ENCODE measurements at regions not wholly inside any gene's neighbourhood (a gene's known extent, or its start where the extent isn't known, plus 50 kb on each side); places are given as distances from the start of the nearest gene placed in this dataset.

GRCh38 chr12:67582238-67582834, 66.2 kb upstream of the DYRK2 start:
- no peak for TF ChIP-seq POLR2AphosphoS5 (IDR thresholded peaks at IDR 0.05; ENCODE audit: low read depth, low read length)
- no peak for TF ChIP-seq RAD21 (IDR thresholded peaks at IDR 0.05; ENCODE audit: low read depth)
- TF ChIP-seq, protein P1, sequence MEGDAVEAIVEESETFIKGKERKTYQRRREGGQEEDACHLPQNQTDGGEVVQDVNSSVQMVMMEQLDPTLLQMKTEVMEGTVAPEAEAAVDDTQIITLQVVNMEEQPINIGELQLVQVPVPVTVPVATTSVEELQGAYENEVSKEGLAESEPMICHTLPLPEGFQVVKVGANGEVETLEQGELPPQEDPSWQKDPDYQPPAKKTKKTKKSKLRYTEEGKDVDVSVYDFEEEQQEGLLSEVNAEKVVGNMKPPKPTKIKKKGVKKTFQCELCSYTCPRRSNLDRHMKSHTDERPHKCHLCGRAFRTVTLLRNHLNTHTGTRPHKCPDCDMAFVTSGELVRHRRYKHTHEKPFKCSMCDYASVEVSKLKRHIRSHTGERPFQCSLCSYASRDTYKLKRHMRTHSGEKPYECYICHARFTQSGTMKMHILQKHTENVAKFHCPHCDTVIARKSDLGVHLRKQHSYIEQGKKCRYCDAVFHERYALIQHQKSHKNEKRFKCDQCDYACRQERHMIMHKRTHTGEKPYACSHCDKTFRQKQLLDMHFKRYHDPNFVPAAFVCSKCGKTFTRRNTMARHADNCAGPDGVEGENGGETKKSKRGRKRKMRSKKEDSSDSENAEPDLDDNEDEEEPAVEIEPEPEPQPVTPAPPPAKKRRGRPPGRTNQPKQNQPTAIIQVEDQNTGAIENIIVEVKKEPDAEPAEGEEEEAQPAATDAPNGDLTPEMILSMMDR (IDR thresholded peaks at IDR 0.05 in 2 of 3, conservative IDR thresholded peaks at IDR 0.05 in 1 of 3; ENCODE audit: borderline replicate concordance in 1 of 3, insufficient read depth in 1 of 3, low read depth in 2 of 3, low read length in 2 of 3) = no peak
- TF ChIP-seq TCF7L2 (IDR thresholded peaks at IDR 0.05; ENCODE audit: borderline replicate concordance, extremely low read depth, insufficient read depth, insufficient read length) = no peak
- TF ChIP-seq FOSL1 (IDR thresholded peaks at IDR 0.05; ENCODE audit: low read depth) = no peak
- no peak for TF ChIP-seq POLR2A (IDR thresholded peaks at IDR 0.05; ENCODE audit: borderline replicate concordance, extremely low read depth, insufficient read depth, insufficient read length)
- TF ChIP-seq EZH2phosphoT487 (IDR thresholded peaks at IDR 0.05; ENCODE audit: borderline replicate concordance) = no peak
- TF ChIP-seq, protein P2, sequence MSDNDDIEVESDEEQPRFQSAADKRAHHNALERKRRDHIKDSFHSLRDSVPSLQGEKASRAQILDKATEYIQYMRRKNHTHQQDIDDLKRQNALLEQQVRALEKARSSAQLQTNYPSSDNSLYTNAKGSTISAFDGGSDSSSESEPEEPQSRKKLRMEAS (IDR thresholded peaks at IDR 0.05) = no peak
- no peak for TF ChIP-seq EZH2 (IDR thresholded peaks at IDR 0.05)
